ENCODE measurements at regions not wholly inside any gene's neighbourhood (a gene's known extent, or its start where the extent isn't known, plus 50 kb on each side); places are given as distances from the start of the nearest gene placed in this dataset.

- no peak for TF ChIP-seq TAF1 (IDR thresholded peaks at IDR 0.05; ENCODE audit: low read depth)
- TF ChIP-seq MAX (IDR thresholded peaks at IDR 0.05), result no peak
- no peak for TF ChIP-seq TEAD4 (IDR thresholded peaks at IDR 0.05)
- TF ChIP-seq FOXM1 (IDR thresholded peaks at IDR 0.05; ENCODE audit: borderline replicate concordance, low read depth), result no peak
- no peak for TF ChIP-seq EP300 (IDR thresholded peaks at IDR 0.05; ENCODE audit: borderline replicate concordance)
Measured at GRCh38 chr5:21063146-21063545, 1075.1 kb upstream of the CDH18 start.

All from Ishikawa (cell line).